Stomach (tissue), 8 donors: ENCODE measurements at regions not wholly inside any gene's neighbourhood (a gene's known extent, or its start where the extent isn't known, plus 50 kb on each side); places are given as distances from the start of the nearest gene placed in this dataset.

Experiments used
- DNase-seq, 2 donors: peaks; one replicate each; pipeline versions ENCODE4 v3.0.0 to v3.0.0-alpha.2; 2013 to 2019
- H3K27ac ChIP-seq, 5 donors: fragments of 200-600 bp in 4 of 5; sonication (generic) in 4 of 5; one replicate each; pipeline ENCODE4 v1.5.1; 2013 to 2019; ENCODE audit warnings: mild to moderate bottlenecking in 1 of 5, moderate library complexity in 1 of 5
- H3K27me3 ChIP-seq, 3 donors: fragments of 200-600 bp; sonication (generic); one replicate each; pipeline ENCODE4 v1.5.1; 2017 to 2019; ENCODE audit warnings: mixed run types in 1 of 3
- H3K36me3 ChIP-seq, 4 donors: fragments of 200-600 bp; sonication (generic); 1 replicate in 3 of 4; 2 replicates in 1 of 4; pipeline ENCODE4 v1.5.1; 2016 to 2019
- H3K4me1 ChIP-seq, 4 donors: fragments of 200-600 bp; sonication (generic); one replicate each; pipeline ENCODE4 v1.5.1; 2016 to 2019
- H3K4me3 ChIP-seq, 4 donors: fragments of 200-600 bp; sonication (generic) in 3 of 4; one replicate each; pipeline ENCODE4 v1.5.1; 2016 to 2019; ENCODE audit warnings: mild to moderate bottlenecking in 1 of 4
- H3K9me3 ChIP-seq, 4 donors: fragments of 200-600 bp; sonication (generic); one replicate each; pipeline ENCODE4 v1.5.1; 2016 to 2019
- EP300 ChIP-seq: sonication (generic); formaldehyde crosslinking; IDR thresholded peaks from one replicate; pipeline ENCODE4 v1.6.1; 2017; ENCODE audit warnings: antibody characterized with exemption
- POLR2A ChIP-seq, 4 donors: fragments of 450-650 bp; IDR thresholded peaks; one replicate each; pipeline ENCODE4 v1.6.1; 2016; ENCODE audit warnings: antibody characterized with exemption in 4 of 4, control low read depth in 2 of 4, mild to moderate bottlenecking in 1 of 4, moderate library complexity in 1 of 4
- POLR2AphosphoS5 ChIP-seq, 3 donors: sonication (generic); formaldehyde crosslinking; IDR thresholded peaks; one replicate each; pipeline ENCODE4 v1.6.1; 2016; ENCODE audit warnings: antibody characterized with exemption in 3 of 3
- WGBS, 5 donors: extraction: QIAGEN DNeasy Blood & Tissue Kit in 3 of 5; methylation state at CpG; one replicate each; pipeline versions ENCODE4 v1.1.5 to v1.1.7; 2013 to 2018; 5-methylcytosine and 5-hydroxymethylcytosine counted together
- intact Hi-C: fragments of 100-400 bp; cut with DNase I; formaldehyde crosslinking; loops from one replicate; pipeline ENCODE4 v1.15.1; 2023; ENCODE audit warnings: low total_unique reads
- TF ChIP-seq, protein P1 (sequence below), 7 experiments: fragments of 450-650 bp in 4 of 7; fragments of 200-600 bp in 3 of 7; sonication (generic) in 3 of 7; IDR thresholded peaks; one replicate each; pipeline ENCODE4 v1.5.1; 2016 to 2019; ENCODE audit warnings: antibody characterized with exemption in 7 of 7, control low read depth in 2 of 7, mild to moderate bottlenecking in 1 of 7
- donor health status: healthy with polysubstance abuse.
- donor health status: Bipolar disorder and iron deficiency.
- donor health status: healthy.

DNA sequence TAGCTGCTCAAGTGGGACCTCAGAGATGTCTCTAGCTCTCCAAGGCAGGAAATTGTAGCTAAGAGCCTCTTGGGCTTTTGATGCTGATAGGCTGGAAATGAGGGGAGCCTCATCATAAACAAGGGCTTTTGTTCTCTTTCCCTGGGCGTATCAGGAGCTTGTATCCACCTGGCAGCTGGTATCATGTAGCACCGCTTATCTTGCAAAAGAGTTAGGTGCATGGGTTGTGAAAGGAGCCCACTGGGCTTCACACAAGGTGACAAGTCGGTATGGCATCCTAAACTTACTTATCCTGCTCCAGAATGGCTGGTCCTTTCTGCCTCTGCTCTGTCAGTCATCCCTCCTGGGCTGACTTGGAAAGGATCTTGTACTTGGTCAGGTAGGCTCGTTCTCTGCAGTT is 565.8 kb downstream of the GRXCR1 start:
- no peaks in the 10 kb centered on the region for H3K4me1 ChIP-seq
- TF ChIP-seq, protein P1, sequence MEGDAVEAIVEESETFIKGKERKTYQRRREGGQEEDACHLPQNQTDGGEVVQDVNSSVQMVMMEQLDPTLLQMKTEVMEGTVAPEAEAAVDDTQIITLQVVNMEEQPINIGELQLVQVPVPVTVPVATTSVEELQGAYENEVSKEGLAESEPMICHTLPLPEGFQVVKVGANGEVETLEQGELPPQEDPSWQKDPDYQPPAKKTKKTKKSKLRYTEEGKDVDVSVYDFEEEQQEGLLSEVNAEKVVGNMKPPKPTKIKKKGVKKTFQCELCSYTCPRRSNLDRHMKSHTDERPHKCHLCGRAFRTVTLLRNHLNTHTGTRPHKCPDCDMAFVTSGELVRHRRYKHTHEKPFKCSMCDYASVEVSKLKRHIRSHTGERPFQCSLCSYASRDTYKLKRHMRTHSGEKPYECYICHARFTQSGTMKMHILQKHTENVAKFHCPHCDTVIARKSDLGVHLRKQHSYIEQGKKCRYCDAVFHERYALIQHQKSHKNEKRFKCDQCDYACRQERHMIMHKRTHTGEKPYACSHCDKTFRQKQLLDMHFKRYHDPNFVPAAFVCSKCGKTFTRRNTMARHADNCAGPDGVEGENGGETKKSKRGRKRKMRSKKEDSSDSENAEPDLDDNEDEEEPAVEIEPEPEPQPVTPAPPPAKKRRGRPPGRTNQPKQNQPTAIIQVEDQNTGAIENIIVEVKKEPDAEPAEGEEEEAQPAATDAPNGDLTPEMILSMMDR (IDR thresholded peaks at IDR 0.05), result no peak
- TF ChIP-seq EP300 (no peak), POLR2A (IDR thresholded peaks at IDR 0.05) (no peak), POLR2AphosphoS5 (IDR thresholded peaks at IDR 0.05) (no peak)
- H3K27me3 ChIP-seq, result no peaks in the 10 kb centered on the region
- no peak overlapping the region for H3K27ac ChIP-seq
- no peak for DNase-seq
- no peaks in the 10 kb centered on the region for H3K36me3 ChIP-seq
- H3K9me3 ChIP-seq, result no peaks in the 10 kb centered on the region
- H3K4me3 ChIP-seq, result no peak overlapping the region
- WGBS, 5 donors, result 68 to 82% (median 80%) methylated on average over 4 of the region's 4 CpGs
- intact Hi-C loops, result no loop called here

DNA sequence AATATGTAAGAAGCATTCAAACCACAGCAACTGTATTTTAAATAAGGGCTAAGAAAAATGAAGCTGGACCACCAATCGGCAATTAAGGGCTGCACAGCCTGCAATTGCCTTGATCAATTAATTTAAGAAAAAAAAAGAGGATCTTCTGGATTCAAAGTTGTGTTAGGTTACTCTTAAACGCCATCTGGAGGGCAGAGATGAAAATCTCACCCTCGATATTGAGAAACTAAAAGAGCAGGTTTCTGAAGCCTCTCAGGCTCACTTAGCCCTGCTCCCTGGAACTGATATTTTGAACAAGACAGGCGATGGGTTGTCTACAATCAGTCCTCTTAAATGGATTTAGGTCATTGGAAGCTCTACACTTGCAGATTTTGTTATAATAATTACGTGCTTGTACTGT is 579.4 kb downstream of the GRXCR1 start:
- Histone ChIP-seq H3K27me3 (no peaks in the 10 kb centered on the region), H3K27ac (no peak overlapping the region), H3K36me3 (no peaks in the 10 kb centered on the region), H3K4me3 (no peak overlapping the region), H3K4me1 (no peaks in the 10 kb centered on the region), H3K9me3 (peaks cover 5 to 60% (median 29%) of the 10 kb centered on the region in 4 donors)
- 72 to 82% (median 80%) methylated on average over 5 of the region's 5 CpGs for whole genome bisulfite sequencing, 5 donors
- TF ChIP-seq, protein P1 (IDR thresholded peaks at IDR 0.05), result no peak
- no peak for TF ChIP-seq EP300
- TF ChIP-seq POLR2AphosphoS5 (IDR thresholded peaks at IDR 0.05), result no peak
- no peak for TF ChIP-seq POLR2A (IDR thresholded peaks at IDR 0.05)
- DNase-seq, result no peak
- intact Hi-C loops, result no loop called here

DNA sequence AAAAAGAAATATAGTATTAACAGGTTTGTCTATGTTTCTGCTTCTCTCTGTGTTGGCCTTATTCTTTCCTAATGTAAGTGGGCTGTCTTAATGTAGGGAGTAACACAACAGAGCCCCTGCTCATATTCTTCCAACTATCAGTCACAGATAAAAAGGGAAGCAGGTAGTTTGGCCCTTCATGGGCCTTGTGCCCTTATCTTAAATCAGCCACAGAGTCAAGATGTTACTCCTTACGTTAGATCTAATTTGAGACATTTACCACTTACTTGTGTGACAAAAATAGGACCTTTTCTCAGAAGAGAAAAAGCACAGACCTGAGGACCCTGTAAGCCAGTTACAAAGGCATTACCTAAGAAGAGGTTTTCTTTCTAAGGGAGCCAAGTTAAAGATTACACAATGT is 589.0 kb downstream of the GRXCR1 start:
- Histone ChIP-seq H3K27me3 (no peaks in the 10 kb centered on the region), H3K4me3 (no peak overlapping the region), H3K36me3 (no peaks in the 10 kb centered on the region), H3K9me3 (peaks cover 0 to 5% (median 0%) of the 10 kb centered on the region in 4 donors), H3K27ac (no peak overlapping the region), H3K4me1 (no peaks in the 10 kb centered on the region)
- WGBS, 5 donors, result 52 to 74% (median 58%) methylated on average over 1 of the region's 1 CpG
- intact Hi-C loops, result no loop called here
- TF ChIP-seq POLR2AphosphoS5 (IDR thresholded peaks at IDR 0.05) (no peak), EP300 (no peak), POLR2A (IDR thresholded peaks at IDR 0.05) (no peak)
- TF ChIP-seq, protein P1 (IDR thresholded peaks at IDR 0.05), result no peak
- no peak for DNase-seq

DNA sequence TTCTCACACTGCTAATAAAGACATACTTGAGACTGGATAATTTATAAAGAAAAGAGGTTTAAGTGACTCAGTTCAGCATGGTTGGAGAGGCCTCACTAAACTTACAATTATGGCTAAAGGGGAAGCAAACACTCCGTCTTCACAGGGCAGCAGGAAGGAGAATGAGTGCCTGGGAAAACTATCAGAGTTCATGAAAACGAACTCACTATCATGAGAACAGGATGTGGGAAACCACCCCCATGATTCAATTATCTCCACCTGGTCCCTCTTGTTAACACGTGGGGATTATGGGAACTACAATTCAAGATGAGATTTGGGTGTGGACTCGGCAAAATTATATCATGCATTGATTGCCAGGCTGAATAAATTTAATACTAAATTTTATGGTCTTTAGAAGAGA is 592.7 kb downstream of the GRXCR1 start:
- WGBS, 5 donors, result 48 to 63% (median 59%) methylated on average over 4 of the region's 4 CpGs
- intact Hi-C loops, result no loop called here
- DNase-seq, result no peak

More for the DNA sequence above, 592.7 kb downstream of the GRXCR1 start:
- no peak for TF ChIP-seq POLR2AphosphoS5 (IDR thresholded peaks at IDR 0.05)
- TF ChIP-seq, protein P1 (IDR thresholded peaks at IDR 0.05), result no peak
- no peak for TF ChIP-seq POLR2A (IDR thresholded peaks at IDR 0.05)
- TF ChIP-seq EP300, result no peak
- no peak overlapping the region for H3K4me3 ChIP-seq
- H3K27ac ChIP-seq, result no peak overlapping the region
- no peaks in the 10 kb centered on the region for H3K36me3 ChIP-seq
- no peaks in the 10 kb centered on the region for H3K4me1 ChIP-seq
- no peaks in the 10 kb centered on the region for H3K27me3 ChIP-seq
- H3K9me3 ChIP-seq, result peaks cover 0 to 7% (median 6%) of the 10 kb centered on the region in 4 donors
